ENCODE measurements at regions not wholly inside any gene's neighbourhood (a gene's known extent, or its start where the extent isn't known, plus 50 kb on each side); places are given as distances from the start of the nearest gene placed in this dataset.

- H3K36me3 ChIP-seq: no peaks in the 10 kb centered on the region
- H3K9me3 ChIP-seq: no peaks in the 10 kb centered on the region
- DNase-seq (peak in 1 of 2 donors; percentile 65), ATAC-seq (no peak)
- peak; percentile 10 to 12 for TF ChIP-seq POLR2A (IDR thresholded peaks at IDR 0.05)
- TF ChIP-seq, protein P1, sequence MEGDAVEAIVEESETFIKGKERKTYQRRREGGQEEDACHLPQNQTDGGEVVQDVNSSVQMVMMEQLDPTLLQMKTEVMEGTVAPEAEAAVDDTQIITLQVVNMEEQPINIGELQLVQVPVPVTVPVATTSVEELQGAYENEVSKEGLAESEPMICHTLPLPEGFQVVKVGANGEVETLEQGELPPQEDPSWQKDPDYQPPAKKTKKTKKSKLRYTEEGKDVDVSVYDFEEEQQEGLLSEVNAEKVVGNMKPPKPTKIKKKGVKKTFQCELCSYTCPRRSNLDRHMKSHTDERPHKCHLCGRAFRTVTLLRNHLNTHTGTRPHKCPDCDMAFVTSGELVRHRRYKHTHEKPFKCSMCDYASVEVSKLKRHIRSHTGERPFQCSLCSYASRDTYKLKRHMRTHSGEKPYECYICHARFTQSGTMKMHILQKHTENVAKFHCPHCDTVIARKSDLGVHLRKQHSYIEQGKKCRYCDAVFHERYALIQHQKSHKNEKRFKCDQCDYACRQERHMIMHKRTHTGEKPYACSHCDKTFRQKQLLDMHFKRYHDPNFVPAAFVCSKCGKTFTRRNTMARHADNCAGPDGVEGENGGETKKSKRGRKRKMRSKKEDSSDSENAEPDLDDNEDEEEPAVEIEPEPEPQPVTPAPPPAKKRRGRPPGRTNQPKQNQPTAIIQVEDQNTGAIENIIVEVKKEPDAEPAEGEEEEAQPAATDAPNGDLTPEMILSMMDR (IDR thresholded peaks at IDR 0.05 in 4 of 5, conservative IDR thresholded peaks at IDR 0.05 in 1 of 5): no peak
- H3K4me3 ChIP-seq: no peak overlapping the region
- peak overlapping the region; percentile 89 to 93 (median 92) for H3K27ac ChIP-seq
- intact Hi-C loops (cut with DNase I; ENCODE audit: low total_unique reads): loop anchor here (5.0 kb wide), 1 partner anchor 85 kb away; no protein-coding TSS in a partner anchor
- H3K27me3 ChIP-seq: no peaks in the 10 kb centered on the region
- peaks cover 30 to 41% of the 10 kb centered on the region in 2 donors for H3K4me1 ChIP-seq
- in situ Hi-C loops (cut with MboI; ENCODE audit: low sequenced_read_pairs in 4 of 4): loop anchor here in 1 of 4 donors (25.0 kb wide), 1 partner anchor 90 kb away; no protein-coding TSS in a partner anchor
Measured at GRCh38 chr20:50376888-50377459, 133.2 kb upstream of the PTPN1 start.

GRCh38 chr20:50378170-50379000, 131.8 kb upstream of the PTPN1 start:
- intact Hi-C loops (cut with DNase I; ENCODE audit: low total_unique reads): loop anchor here (2.0 to 5.0 kb wide), 2 partner anchors 82 to 86 kb away; no protein-coding TSS in a partner anchor
- peaks cover 30 to 42% of the 10 kb centered on the region in 2 donors for H3K4me1 ChIP-seq
- DNase-seq: peak; percentile 63 to 78
- ATAC-seq: peak; percentile 44 to 47
- peak overlapping the region; percentile 26 to 50 (median 40) for H3K4me3 ChIP-seq
- peak in 1 of 2 donors; percentile 3 for TF ChIP-seq POLR2A (IDR thresholded peaks at IDR 0.05)
- TF ChIP-seq, protein P1 (IDR thresholded peaks at IDR 0.05 in 4 of 5, conservative IDR thresholded peaks at IDR 0.05 in 1 of 5): no peak
- H3K9me3 ChIP-seq: no peaks in the 10 kb centered on the region
- H3K36me3 ChIP-seq: no peaks in the 10 kb centered on the region
- in situ Hi-C loops (cut with MboI; ENCODE audit: low sequenced_read_pairs in 4 of 4): loop anchor here in 1 of 4 donors (25.0 kb wide), 1 partner anchor 91 kb away; no protein-coding TSS in a partner anchor
- H3K27me3 ChIP-seq: no peaks in the 10 kb centered on the region
- peak overlapping the region; percentile 89 to 93 (median 92) for H3K27ac ChIP-seq

DNA sequence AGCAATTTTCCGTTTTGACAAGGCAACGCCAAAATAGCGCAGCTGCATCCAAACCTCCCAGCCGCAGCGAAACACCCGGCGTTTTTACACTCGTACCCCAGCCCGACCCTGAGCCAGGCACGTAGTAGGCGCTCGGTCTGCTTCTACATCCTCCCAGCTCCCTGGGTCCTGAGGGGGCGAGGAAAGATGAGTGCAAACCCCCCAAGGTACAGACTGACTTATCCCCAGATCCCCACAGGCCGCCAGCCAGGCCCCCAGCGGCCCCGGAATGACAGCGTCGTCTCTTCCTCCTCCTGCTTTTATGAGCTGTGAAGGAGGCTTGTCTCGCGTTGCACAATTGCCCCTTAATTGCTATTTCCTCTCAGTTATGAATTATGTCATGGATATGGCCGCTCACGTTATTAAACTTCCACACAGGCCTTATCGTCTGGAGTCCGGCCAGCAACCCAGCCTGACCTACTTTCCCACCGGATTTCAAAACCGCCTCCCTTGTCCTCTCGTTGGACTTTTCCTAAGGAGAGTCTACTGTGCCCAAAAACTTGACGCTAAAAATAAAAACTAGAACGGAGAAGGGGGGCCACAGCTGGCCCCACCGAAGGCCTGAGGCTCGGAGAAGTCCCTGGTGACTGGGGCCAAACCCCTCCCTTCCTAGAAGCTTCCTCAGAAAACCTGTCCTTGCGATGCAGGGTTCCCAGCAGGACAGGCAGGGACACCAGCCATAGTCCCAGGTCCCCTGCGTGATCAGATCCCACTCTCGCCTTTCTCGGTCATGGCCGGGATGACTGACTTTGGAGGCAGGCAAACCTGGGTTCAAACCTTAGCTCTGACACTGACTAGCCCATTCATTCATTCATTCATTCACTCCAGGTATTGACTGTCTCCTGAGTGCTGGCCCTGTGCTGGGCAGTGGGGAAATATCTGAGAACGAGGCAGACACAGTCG, 130.9 kb upstream of the PTPN1 start:
- peak; percentile 97 to 99 for DNase-seq
- peak overlapping the region; percentile 89 to 93 (median 92) for H3K27ac ChIP-seq
- H3K4me3 ChIP-seq: peak overlapping the region; percentile 26 to 50 (median 40)
- no peaks in the 10 kb centered on the region for H3K36me3 ChIP-seq
- H3K9me3 ChIP-seq: no peaks in the 10 kb centered on the region
- TF ChIP-seq, protein P1 (IDR thresholded peaks at IDR 0.05 in 4 of 5, conservative IDR thresholded peaks at IDR 0.05 in 1 of 5): no peak
- TF ChIP-seq POLR2A (IDR thresholded peaks at IDR 0.05): peak; percentile 96 to 98
- ATAC-seq: peak; percentile 89
- peaks cover 30 to 42% of the 10 kb centered on the region in 2 donors for H3K4me1 ChIP-seq
- H3K27me3 ChIP-seq: no peaks in the 10 kb centered on the region
- intact Hi-C loops (cut with DNase I; ENCODE audit: low total_unique reads): loop anchor here (1.0 to 5.0 kb wide), 6 partner anchors 16 to 189 kb away; partner anchors contain the start of gene CEBPB
- in situ Hi-C loops (cut with MboI; ENCODE audit: low sequenced_read_pairs in 4 of 4): loop anchor here in 1 of 4 donors (25.0 kb wide), 1 partner anchor 92 kb away; no protein-coding TSS in a partner anchor

Data from gastrocnemius medialis (tissue), 4 donors.